Testis (tissue), 2 donors: ENCODE measurements at regions not wholly inside any gene's neighbourhood (a gene's known extent, or its start where the extent isn't known, plus 50 kb on each side); places are given as distances from the start of the nearest gene placed in this dataset.

Source experiments
- POLR2A ChIP-seq: fragments of 450-650 bp; IDR thresholded peaks from one replicate; pipeline ENCODE4 v1.6.1; 2017; ENCODE audit warnings: antibody characterized with exemption, mild to moderate bottlenecking, moderate library complexity
- TF ChIP-seq, protein P1 (sequence below), 3 experiments: fragments of 450-650 bp in 2 of 3; fragments of 200-600 bp in 1 of 3; sonication (generic) in 1 of 3; IDR thresholded peaks; one replicate each; pipeline ENCODE4 v1.5.1; 2016 to 2019; ENCODE audit warnings: antibody characterized with exemption in 3 of 3, mild to moderate bottlenecking in 2 of 3, moderate library complexity in 1 of 3

DNA sequence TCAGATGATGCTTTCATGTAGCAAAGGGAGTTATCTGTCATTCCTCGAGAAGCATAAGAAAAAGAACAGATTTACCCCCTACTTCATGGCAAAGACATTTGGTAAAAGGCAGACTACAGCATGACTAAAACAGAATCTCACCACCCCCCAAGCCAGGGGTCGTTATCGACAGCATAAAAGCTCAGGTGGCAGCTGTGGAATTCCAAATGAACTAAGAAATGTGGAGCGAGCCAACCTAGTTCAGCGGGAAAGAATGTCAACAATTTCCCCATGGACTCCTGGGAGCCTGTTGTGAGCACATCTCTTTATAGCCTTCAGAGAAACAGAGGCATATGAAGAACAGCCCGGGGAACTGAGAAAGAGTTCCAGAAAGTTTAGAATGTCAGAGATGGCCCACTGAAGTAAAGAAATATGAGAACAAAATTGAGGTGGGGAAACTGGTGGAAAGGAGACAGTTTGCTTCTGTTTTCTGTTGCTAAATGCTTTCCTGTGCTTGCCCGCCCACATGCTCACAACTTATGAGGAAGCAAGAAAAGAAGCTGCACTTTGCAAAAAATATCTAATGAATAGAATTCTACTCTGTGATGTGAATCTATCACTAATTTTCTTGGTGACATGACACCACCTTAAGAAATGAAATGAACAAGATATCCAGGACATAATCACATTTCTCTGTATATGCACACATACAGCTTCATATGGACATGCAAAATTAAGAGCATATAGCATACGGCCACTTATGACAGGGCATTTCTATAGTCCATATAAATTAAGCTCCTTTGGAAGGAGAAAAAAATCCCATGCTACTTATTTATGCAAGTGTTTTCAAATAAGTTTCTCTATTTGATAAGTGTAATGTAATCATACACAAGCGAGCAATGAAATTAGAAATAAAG is 135.3 kb upstream of the MID1 start:
- no peak for TF ChIP-seq POLR2A
- TF ChIP-seq, protein P1, sequence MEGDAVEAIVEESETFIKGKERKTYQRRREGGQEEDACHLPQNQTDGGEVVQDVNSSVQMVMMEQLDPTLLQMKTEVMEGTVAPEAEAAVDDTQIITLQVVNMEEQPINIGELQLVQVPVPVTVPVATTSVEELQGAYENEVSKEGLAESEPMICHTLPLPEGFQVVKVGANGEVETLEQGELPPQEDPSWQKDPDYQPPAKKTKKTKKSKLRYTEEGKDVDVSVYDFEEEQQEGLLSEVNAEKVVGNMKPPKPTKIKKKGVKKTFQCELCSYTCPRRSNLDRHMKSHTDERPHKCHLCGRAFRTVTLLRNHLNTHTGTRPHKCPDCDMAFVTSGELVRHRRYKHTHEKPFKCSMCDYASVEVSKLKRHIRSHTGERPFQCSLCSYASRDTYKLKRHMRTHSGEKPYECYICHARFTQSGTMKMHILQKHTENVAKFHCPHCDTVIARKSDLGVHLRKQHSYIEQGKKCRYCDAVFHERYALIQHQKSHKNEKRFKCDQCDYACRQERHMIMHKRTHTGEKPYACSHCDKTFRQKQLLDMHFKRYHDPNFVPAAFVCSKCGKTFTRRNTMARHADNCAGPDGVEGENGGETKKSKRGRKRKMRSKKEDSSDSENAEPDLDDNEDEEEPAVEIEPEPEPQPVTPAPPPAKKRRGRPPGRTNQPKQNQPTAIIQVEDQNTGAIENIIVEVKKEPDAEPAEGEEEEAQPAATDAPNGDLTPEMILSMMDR (IDR thresholded peaks at IDR 0.05), result no peak
